ENCODE measurements at regions not wholly inside any gene's neighbourhood (a gene's known extent, or its start where the extent isn't known, plus 50 kb on each side); places are given as distances from the start of the nearest gene placed in this dataset.
"Not testable (repeated sequence)": the region's sequence is repeated elsewhere in the genome, so short reads cannot be mapped to it uniquely, and the experiment has no call there.

DNA sequence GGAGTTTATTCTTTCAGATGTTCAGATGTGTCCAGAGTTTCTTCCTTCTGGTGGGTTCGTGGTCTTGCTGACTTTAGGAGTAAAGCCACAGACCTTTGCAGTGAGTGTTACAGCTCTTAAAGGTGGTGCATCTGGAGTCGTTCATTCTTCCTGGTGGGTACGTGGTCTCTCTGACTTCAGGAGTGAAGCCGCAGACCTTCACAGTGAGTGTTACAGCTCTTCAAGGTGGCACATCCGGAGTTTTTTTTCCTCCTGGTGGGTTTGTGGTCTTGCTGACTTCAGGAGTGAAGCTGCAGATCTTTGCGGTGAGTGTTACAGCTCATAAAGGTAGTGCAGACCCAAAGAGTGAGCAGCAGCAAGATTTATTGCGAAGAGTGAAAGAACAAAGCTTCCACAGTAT, 1263.2 kb downstream of the REEP3 start:
- not testable (repeated sequence) for DNase-seq

DNA sequence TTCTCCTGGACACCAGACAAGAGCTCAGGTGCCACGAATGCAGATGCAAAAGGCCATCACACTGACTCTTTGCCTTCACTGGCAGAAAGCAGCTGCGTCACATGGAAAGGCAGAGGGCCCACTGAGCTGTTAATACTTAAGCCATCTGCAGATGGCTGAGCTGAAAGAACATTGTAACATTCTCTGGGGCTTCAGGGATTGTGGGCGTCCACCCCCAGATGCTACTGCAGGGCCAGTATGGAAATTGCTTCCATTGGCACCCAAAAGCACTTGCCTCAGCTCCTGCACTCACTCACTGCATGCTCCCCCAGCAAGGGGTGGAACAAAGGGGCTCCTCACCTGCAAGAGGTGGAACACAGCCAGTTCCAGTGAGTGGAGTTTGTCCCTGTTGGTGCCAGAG, 1264.6 kb downstream of the REEP3 start:
- DNase-seq, result no peak

DNA sequence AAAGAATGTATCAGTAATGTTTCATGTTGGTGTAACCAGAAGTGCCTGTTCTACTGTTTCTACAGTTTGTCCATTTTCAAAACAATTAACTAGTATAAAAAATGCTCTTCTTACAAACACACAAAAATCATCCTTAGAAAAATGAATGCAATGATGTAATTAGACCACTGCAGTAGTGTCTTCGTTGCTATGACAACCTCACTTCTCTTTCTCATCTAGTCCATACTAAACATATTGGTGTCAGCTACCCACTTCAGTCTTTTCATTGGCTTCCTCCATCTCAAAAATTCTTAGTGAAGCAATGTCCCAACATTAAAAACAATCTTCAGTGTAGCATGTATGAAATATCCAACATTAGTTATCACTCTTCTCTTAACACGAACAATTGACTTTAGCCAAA, 1265.8 kb downstream of the REEP3 start:
- DNase-seq, result no peak

DNA sequence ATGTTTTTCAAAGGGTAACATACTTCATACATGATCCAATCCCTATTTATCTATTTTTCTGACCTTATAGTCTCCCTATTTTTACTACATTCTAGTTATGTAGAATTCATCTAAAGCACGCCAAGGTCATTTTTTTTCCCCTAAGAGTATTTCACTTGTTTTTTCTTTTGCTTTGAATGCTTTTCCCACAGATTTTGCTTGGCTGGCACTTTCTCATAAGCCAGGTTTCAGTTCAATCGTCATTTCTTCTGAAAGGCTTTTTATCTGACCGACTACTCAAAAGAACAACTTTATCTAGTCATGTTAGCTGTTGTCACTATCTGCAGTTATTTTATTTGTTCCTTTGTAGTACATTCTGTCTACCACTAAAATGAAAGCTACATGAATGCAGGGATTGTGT, 1274.6 kb downstream of the REEP3 start:
- no peak for DNase-seq

DNA sequence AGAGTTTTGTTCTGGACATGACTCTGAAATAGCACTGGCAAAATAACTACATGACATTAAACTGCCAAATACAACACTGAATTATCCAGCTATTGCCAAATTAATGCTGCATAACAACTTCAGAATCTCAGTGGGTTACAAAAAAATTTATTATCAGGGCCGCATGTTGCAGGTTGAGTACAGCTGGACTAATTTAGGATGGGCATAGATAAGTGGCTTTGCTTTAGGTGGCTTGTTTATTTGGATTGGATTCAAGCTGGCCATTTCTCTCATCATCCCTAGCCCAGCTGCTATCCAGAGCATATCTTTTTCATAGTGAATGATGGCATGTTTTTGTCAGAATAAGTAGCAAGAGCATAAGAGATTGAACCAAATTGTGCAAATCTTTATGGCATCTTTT, 1277.1 kb downstream of the REEP3 start:
- DNase-seq, result no peak

DNA sequence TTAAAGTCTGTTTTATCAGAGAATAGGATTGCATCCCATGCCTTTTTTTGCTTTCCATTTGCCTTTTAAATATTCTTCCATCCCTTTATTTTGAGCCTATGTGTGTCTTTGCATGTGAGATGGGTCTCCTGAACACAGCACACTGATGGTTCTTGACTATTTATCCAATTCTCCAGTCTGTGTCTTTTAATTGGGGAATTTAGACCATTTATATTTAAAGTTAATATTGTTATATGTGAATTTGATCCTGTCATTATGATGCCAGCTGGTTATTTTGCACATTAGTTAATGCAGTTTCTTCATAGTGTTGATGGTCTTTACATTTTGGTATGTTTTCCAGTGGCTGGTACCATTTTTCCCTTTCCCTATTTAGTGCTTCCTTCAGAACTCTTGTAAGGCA, 1287.0 kb downstream of the REEP3 start:
- DNase-seq, result not testable (repeated sequence)

DNA sequence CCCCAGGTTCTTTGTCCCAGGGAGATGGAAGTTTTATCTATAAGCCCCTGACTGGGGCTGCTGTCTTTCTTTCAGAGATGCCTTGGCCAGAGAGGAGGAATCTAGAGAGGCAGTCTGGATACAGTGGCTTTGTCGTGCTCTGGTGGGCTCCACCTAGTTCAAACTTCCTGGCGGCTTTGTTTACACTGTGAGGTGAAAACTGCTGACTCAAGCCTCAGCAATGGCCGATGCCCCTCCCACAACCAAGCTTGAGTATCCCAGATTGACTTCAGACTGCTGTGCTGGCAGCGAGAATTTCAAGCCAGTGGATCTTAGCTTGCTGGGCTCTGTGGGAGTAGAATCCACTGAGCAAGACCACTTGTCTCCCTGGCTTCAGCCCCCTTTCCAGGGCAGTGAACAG, 1288.8 kb downstream of the REEP3 start:
- not testable (repeated sequence) for DNase-seq

DNA sequence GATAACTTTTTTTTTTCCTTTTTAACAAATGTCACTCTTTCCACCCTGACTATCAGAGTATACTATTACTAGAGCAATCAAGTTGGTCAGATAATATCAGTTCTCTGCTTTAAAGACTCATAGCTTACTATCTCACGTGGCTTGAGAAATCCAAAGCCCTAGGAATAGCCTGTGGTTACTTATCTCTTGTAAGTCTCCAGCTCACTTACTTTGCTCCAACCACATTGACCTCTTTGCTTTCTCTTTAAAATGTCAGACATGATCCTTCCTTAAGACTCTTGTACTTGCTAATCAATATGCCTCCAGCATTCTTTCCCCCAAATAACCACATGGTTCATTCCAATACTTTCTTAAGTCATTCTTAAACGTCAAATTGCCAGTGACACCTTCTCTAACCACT, 1292.2 kb downstream of the REEP3 start:
- no peak for DNase-seq

DNA sequence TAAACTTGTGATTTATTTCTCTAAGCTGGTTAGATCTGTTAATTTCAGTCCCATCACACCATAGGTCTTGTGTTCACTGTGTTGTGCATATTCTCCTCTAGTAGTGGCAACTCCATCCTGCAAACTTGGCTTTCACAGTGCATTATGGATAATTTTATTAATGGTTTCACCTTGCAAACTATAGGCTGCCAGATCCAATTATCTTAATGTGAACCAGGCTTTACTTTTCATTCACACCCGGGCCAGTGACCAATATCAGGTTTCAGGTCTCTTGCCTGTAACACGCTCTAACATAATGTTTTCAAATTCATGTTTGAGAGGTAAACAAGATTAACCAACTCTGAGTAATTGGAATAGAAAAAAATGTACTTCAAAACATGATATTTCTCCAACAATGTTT, 1293.0 kb downstream of the REEP3 start:
- no peak for DNase-seq

DNA sequence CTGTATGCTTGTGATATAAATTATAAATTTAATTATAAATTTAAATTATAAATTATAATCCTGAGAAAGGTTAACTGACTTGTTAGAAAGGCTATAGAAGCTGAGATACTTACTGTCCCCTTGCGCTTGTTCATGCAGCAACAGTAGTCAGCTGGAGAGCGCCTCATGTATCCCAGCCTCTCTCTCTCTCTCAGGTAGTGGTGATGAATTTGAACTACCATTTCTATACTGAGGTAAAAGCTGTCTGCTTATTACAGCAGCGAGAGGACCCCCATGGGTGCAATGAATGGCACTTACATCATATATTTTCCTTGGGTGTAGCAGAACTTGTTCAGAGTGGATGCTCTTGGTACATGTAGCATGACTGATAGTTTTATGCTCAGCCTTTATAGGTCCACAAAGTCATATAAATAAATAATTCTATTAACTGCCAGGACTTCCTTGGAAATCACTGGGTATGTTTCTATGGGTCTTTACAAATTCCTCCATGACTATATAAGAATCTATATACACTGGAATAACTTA, 1308.7 kb downstream of the REEP3 start:
- DNase-seq, result no peak

DNA sequence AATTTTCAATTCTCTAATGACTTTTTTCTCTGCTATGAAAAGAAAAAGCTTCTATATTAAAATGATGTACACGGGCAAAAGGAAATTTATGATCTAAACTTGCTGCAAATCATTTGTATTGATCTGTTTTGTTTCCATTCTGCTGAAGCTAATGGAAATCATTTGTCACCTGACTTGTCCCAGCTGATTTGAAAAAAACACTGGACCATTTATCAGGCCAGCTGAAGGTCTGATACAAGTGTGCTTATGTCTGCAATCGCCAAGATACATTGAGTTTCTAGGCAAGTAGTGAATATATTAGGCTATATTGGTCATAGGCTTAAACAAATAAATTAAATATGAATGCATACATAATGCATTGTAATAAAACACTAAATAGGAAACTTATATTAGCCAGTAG, 1309.7 kb downstream of the REEP3 start:
- DNase-seq, result no peak

DNA sequence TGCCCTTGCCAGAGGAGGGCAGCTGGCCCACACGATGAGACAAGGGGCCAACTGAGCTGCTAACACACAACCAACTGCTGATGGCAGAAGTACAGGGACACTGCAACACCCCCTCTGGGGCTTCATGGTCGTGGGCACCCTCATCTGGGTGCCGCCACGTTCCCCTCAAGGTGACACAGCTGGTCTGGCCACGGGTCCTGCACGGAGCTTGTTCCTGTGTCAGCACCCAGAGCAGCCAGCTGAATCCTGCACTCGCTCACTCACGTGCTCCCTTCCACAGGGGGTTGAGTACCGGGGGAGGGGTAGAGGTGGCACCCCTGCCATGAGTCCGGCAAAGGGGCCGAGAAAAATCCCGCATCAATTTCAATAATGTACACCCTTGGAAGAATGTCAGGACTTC, 1319.1 kb downstream of the REEP3 start:
- no peak for DNase-seq

DNA sequence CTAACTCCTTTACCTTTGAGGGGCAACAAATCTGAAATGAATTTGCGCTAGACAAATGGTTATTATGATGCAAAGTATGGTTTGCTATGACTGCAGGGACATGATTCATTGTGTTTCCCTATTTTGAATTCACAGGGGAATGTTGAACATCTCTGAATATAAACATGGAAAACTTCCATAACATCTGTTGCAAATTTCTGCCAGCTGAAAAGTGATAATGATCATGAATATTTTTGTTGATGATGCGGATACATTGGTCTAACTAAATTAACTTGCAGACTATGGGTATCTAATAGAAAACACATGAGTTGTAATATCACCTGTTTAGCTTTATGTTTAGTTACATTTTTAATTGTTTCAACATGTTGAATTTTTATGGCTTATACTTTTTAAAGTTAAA, 1325.5 kb downstream of the REEP3 start:
- no peak for DNase-seq

DNA sequence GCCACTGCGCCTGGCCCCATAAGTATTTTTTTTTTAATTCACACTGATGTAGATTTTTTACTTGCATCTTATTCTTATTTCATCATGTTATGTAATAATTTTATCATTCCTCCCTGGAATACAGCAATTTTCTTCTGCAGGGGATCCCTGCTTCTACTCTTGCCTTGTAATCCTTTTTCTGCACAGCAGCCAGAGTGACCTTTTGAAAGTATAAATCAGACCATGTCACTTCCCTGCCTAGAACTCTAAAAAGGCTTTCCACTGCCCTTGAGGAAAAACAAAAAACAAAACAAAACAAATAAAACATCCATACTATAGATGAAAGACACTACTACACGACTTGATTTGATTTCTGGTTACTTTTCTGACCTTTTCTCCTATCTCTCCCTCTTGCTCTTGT, 1334.7 kb downstream of the REEP3 start:
- no peak for DNase-seq

DNA sequence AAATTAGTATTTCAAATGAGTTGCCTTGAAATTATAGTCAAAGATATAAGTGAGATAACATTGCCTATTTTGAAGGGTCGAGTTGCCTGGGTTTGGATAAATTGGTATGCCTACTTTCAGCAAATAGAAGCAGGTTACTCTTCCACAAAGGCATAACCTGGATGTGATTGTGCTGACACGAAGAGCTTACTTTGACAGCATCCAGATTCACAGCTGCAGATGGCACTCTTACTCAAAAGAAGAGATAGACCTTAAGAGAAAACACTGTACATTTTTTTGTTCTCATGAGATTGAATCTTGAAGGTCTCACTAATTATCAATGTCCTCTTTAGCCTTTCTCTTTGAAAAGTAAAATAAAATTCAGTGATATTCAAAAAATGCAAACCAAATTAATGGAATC, 1338.7 kb downstream of the REEP3 start:
- DNase-seq, result no peak

DNA sequence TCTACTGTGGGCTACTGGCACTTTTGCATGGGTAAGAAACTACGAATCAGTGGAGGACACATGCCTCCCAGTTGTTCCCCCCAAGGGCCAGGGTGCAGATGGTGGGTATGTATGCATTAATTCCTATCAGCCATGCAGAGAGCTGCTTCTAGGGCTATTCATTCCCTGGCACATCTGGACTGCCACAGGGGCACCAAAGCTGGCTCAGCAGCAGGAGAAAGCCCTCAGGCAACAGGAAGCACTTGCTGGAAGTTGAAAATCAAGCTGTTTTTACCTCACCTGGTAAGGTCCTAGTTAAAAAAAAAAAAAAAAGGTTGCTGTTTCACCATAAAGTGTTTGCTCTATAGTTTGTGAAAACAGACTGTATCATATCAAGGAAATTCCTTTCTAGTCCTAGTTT, 1342.6 kb downstream of the REEP3 start:
- DNase-seq, result no peak

DNA sequence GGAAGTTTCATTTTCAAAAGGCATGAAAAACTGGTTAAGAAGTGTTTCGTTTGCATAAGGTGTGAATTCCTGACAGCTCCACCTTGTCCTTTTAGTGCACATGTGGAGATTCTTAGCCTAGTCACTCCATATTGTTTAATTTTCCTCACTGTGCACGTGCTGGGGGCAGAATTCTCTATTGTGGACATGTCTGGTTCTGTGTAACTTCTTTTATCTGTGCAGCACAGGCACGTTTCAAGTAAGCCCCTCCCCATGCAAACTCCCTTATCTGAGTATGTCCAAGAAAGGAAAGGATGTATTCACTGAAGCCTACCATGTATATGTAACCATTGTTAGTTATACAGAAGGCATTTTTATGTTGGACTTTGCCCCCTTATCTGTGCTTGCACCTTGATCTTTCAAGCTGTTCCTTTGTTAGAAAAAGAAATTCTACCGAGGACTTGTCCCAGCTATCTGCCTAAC, 1346.3 kb downstream of the REEP3 start:
- DNase-seq, result no peak

DNA sequence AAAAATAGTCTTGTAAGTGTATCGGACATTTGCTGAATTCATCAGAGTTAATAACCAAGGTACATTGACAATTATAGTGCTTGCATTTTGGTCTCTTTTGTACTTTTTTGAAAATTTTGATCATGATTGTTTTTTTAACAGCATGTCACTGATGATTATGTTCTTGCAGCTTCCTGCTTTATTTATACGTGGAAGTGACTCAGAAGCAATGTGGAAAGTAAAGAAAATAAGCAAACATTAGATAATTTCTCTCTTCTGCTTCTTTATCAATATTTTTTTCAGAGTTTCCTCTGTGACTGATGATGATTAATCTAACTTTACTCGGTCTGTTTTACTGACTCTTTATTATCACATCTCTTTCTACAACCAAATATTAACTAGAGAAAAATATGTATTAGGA, 1351.9 kb downstream of the REEP3 start:
- no peak for DNase-seq

DNA sequence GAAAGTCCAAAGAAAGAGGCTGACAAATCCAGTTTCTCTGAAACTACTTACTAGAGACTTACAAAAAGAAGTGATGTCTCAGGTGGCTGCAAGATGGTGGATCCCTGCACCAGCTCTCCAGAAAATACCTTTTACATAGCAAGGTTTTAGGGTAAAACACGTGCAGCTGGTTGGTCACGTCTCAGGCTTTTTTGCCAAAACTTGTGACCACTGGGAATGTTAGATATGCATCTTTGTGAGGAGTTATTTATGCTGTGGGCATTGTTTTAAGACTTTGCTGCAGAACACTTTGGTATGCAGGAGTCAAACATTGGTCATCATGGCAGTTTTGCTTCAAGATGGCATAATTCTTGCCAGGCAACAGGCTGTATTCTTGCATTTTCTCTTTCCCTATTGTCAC, 1352.8 kb downstream of the REEP3 start:
- no peak for DNase-seq

DNA sequence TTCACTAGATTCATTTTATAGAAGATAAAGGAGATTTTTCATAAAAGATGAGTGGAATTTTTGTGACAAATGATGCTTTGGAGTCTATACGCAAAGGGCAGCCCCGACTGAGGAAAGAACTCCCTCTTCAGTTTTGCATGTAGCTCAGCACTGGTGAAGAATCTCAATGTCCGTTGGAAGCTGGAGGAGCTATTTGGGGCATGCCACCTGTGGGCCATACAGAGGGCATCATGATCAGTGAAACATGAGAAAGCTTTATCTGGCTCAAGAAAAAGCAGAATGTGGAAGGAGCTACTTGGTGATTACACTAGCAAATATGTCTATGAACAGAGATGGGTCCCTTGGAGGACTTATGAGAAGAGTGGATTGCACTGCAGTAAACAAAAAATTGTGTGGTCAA, 1359.3 kb downstream of the REEP3 start:
- DNase-seq, result no peak

DNA sequence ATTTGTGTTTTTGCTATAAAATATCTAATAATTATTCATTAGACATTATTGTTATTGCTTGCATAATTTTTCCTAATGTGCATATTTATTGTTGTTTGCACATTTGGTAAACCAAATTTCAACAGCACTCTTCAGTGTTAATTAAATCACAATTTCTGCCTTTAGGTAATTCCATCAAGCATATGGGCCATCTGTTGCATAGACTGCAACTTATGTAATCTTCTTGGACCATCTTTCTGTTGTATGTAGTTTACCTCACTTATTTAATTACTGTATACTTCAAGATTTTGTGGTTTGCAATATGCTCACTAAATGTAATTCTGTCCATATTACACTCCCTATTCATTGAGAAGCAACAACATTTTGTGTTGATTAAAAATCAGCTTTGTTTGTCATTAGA, 1360.1 kb downstream of the REEP3 start:
- DNase-seq, result no peak

DNA sequence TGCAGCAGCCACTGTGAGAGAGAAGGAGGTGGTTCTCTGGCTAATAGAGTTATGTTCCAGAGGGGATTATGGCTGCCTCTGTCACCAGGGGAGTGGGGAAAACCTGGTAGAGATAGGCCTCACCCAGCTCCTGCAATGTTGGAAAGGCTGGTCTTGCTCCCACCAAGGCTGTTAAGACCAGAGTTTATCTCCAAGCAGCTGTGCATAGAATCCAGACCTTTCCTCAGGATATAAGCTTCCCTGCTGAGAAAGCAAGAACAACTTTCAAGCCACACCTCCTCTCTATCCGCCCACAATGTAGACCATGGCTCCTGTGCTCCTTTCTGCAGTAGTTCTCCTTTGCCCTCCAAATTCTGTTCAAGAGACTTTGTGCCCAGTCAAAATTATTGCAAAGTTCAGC, 1375.4 kb downstream of the REEP3 start:
- no peak for DNase-seq

DNA sequence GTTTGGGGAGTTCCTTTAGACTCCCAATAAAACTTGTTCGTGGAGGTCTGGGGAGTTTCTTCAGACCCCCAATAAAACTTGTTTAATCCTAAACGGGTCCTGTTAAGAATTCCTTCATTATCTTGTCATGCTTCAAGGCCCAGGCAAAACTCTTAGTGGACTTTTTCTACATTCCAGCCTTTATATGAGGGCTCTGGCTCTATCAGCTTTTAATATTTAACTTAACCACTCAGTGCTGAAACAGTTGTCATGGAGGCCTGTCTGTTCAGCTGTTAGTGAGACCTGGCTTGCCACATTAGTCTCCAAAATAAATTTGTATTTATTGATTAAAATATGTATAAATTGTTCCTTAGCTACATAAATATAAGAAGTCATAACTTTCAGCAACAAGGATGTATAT, 1385.1 kb downstream of the REEP3 start:
- DNase-seq, result not testable (repeated sequence)

DNA sequence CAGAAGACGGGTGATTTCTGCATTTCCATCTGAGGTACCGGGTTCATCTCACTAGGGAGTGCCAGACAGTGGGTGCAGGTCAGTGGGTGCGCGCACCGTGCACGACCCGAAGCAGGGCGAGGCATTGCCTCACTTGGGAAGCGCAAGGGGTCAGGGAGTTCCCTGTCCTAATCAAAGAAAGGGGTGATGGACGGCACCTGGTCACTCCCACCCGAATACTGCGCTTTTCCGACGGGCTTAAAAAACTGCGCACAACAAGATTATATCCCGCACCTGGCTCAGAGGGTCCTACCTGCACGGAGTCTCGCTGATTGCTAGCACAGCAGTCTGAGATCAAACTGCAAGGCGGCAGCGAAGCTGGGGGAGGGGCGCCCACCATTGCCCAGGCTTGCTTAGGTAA, 1403.1 kb downstream of the REEP3 start:
- not testable (repeated sequence) for DNase-seq

DNA sequence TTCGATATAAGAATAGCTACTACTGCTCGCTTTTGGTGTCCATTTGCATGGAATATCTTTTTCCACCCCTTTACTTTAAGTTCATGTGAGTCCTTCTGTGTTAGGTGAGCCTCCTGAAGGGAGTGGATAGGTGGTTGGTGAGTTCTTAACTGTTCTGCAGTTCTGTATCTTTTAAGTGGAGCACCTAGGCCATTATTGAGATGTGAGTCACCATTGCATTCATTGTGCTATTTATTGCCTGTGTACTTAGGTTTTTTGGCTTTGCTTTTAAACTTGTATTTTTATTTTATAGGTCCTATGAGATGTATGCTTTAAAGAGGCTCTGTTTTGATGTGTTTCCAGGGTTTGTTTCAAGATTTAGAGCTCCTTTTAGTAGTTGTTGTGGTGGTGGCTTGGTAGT, 1430.8 kb downstream of the REEP3 start:
- DNase-seq, result no peak

DNA sequence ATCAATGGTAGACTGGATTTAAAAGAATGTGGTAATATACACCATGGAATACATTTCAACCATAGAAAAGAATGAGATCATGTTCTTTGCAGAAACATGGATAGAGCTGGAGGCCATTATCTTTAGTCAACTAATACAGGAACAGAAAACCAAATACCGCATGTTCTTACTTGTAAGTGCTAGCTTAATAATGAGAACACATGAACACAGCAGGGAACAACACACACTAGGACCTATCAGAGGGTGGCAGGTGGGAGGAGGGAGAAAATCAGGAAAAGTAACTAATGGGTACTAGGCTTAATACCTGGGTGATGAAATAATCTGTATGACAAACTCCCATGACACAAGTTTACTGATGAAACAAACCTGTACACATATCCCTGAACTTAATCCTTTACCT, 1435.2 kb downstream of the REEP3 start:
- no peak for DNase-seq

All from activated gamma-delta T cell (primary cell).